ENCODE measurements at regions not wholly inside any gene's neighbourhood (a gene's known extent, or its start where the extent isn't known, plus 50 kb on each side); places are given as distances from the start of the nearest gene placed in this dataset.

- no peaks in the 10 kb centered on the region for H3K9me2 ChIP-seq (replicated peaks; ENCODE audit: low read depth, low read length)
- no peaks in the 10 kb centered on the region for H3K36me3 ChIP-seq (ENCODE audit: insufficient read depth, low read length)
- H3K4me1 ChIP-seq (ENCODE audit: insufficient read depth, low read length, poor library complexity, severe bottlenecking): no peaks in the 10 kb centered on the region
- no peaks in the 10 kb centered on the region for H4K20me1 ChIP-seq (ENCODE audit: insufficient read depth, low read length, poor library complexity, severe bottlenecking)
- no peak overlapping the region for H3K4me3 ChIP-seq (ENCODE audit: low read length, poor library complexity, severe bottlenecking)
- TF ChIP-seq, protein P1, sequence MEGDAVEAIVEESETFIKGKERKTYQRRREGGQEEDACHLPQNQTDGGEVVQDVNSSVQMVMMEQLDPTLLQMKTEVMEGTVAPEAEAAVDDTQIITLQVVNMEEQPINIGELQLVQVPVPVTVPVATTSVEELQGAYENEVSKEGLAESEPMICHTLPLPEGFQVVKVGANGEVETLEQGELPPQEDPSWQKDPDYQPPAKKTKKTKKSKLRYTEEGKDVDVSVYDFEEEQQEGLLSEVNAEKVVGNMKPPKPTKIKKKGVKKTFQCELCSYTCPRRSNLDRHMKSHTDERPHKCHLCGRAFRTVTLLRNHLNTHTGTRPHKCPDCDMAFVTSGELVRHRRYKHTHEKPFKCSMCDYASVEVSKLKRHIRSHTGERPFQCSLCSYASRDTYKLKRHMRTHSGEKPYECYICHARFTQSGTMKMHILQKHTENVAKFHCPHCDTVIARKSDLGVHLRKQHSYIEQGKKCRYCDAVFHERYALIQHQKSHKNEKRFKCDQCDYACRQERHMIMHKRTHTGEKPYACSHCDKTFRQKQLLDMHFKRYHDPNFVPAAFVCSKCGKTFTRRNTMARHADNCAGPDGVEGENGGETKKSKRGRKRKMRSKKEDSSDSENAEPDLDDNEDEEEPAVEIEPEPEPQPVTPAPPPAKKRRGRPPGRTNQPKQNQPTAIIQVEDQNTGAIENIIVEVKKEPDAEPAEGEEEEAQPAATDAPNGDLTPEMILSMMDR (conservative IDR thresholded peaks at IDR 0.05; ENCODE audit: low read length): no peak
- TF ChIP-seq EZH2phosphoT487 (IDR thresholded peaks at IDR 0.05; ENCODE audit: borderline replicate concordance): no peak
- H3F3A ChIP-seq (ENCODE audit: low read depth): no peaks in the 10 kb centered on the region
- no peaks in the 10 kb centered on the region for H3K9me3 ChIP-seq (ENCODE audit: insufficient read depth, low read depth, low read length)
- no peak overlapping the region for H3K9ac ChIP-seq (ENCODE audit: low read depth, low read length, poor library complexity, severe bottlenecking)
- H3K4me2 ChIP-seq (ENCODE audit: low read depth, low read length, poor library complexity, severe bottlenecking): no peak overlapping the region
- H3K79me2 ChIP-seq (ENCODE audit: insufficient read depth, low read length): no peaks in the 10 kb centered on the region
- H3K27me3 ChIP-seq (ENCODE audit: insufficient read depth, low read length, poor library complexity, severe bottlenecking): no peaks in the 10 kb centered on the region
- H2AFZ ChIP-seq (ENCODE audit: low read length): no peak overlapping the region
Observed at GRCh38 chrX:113455582-113455981, 615.0 kb upstream of the AMOT start.

DNA sequence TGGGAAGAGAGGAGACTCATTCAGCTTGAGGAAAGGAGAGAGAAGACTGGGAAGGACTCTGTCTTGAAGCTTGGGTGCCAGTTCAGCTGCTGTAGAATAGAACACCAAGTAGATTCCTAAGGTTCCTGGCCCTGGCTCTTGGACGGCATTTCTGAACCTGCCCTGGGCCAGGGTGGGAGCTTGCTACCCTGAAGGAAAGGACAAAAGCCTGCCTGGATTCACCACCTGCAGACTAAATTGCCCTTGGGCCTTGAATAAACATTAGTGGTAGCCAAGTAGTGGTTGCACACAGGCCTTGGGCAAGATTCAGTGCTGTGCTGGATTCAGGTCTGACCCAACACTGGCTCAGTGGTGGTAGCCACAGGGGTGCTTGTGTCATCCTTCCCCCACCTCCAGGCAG lies 588.4 kb upstream of the AMOT start:
- H3K9me3 ChIP-seq (ENCODE audit: insufficient read depth, low read depth, low read length): no peaks in the 10 kb centered on the region
- TF ChIP-seq EZH2phosphoT487 (IDR thresholded peaks at IDR 0.05; ENCODE audit: borderline replicate concordance): no peak
- TF ChIP-seq, protein P1 (conservative IDR thresholded peaks at IDR 0.05; ENCODE audit: low read length): no peak
- H3K9ac ChIP-seq (ENCODE audit: low read depth, low read length, poor library complexity, severe bottlenecking): no peak overlapping the region
- H3K4me2 ChIP-seq (ENCODE audit: low read depth, low read length, poor library complexity, severe bottlenecking): no peak overlapping the region
- H3K79me2 ChIP-seq (ENCODE audit: insufficient read depth, low read length): no peaks in the 10 kb centered on the region
- no peaks in the 10 kb centered on the region for H4K20me1 ChIP-seq (ENCODE audit: insufficient read depth, low read length, poor library complexity, severe bottlenecking)
- no peaks in the 10 kb centered on the region for H3K27me3 ChIP-seq (ENCODE audit: insufficient read depth, low read length, poor library complexity, severe bottlenecking)
- no peaks in the 10 kb centered on the region for H3K36me3 ChIP-seq (ENCODE audit: insufficient read depth, low read length)
- no peaks in the 10 kb centered on the region for H3K9me2 ChIP-seq (replicated peaks; ENCODE audit: low read depth, low read length)
- H3F3A ChIP-seq (ENCODE audit: low read depth): no peaks in the 10 kb centered on the region
- H3K4me3 ChIP-seq (ENCODE audit: low read length, poor library complexity, severe bottlenecking): no peak overlapping the region
- H3K4me1 ChIP-seq (ENCODE audit: insufficient read depth, low read length, poor library complexity, severe bottlenecking): no peaks in the 10 kb centered on the region
- H2AFZ ChIP-seq (ENCODE audit: low read length): no peak overlapping the region

GRCh38 chrX:113422323-113422722 lies 581.7 kb upstream of the AMOT start:
- no peaks in the 10 kb centered on the region for H3K27me3 ChIP-seq (ENCODE audit: insufficient read depth, low read length, poor library complexity, severe bottlenecking)
- no peaks in the 10 kb centered on the region for H3F3A ChIP-seq (ENCODE audit: low read depth)
- H3K9me3 ChIP-seq (ENCODE audit: insufficient read depth, low read depth, low read length): no peaks in the 10 kb centered on the region
- H3K4me1 ChIP-seq (ENCODE audit: insufficient read depth, low read length, poor library complexity, severe bottlenecking): no peaks in the 10 kb centered on the region
- TF ChIP-seq, protein P1 (conservative IDR thresholded peaks at IDR 0.05; ENCODE audit: low read length): no peak
- TF ChIP-seq EZH2phosphoT487 (IDR thresholded peaks at IDR 0.05; ENCODE audit: borderline replicate concordance): no peak
- H3K36me3 ChIP-seq (ENCODE audit: insufficient read depth, low read length): no peaks in the 10 kb centered on the region
- H3K79me2 ChIP-seq (ENCODE audit: insufficient read depth, low read length): no peaks in the 10 kb centered on the region
- H3K9ac ChIP-seq (ENCODE audit: low read depth, low read length, poor library complexity, severe bottlenecking): no peak overlapping the region
- H3K9me2 ChIP-seq (replicated peaks; ENCODE audit: low read depth, low read length): no peaks in the 10 kb centered on the region
- no peak overlapping the region for H2AFZ ChIP-seq (ENCODE audit: low read length)
- no peak overlapping the region for H3K4me2 ChIP-seq (ENCODE audit: low read depth, low read length, poor library complexity, severe bottlenecking)
- H4K20me1 ChIP-seq (ENCODE audit: insufficient read depth, low read length, poor library complexity, severe bottlenecking): no peaks in the 10 kb centered on the region
- no peak overlapping the region for H3K4me3 ChIP-seq (ENCODE audit: low read length, poor library complexity, severe bottlenecking)
